ENCODE measurements at regions not wholly inside any gene's neighbourhood (a gene's known extent, or its start where the extent isn't known, plus 50 kb on each side); places are given as distances from the start of the nearest gene placed in this dataset.

GRCh38 chr12:19971361-19972280 lies 396.7 kb upstream of the PDE3A start:
- Histone ChIP-seq H3K4me1 (no peaks in the 10 kb centered on the region), H3K36me3 (no peaks in the 10 kb centered on the region), H3K9ac (ENCODE audit: low read depth in 2 of 2, low read length in 2 of 2) (no peak overlapping the region), H3K27me3 (no peaks in the 10 kb centered on the region), H3K9me3 (no peaks in the 10 kb centered on the region), H3K4me3 (no peak overlapping the region), H3K27ac (no peak overlapping the region)
- TF ChIP-seq, protein P1, sequence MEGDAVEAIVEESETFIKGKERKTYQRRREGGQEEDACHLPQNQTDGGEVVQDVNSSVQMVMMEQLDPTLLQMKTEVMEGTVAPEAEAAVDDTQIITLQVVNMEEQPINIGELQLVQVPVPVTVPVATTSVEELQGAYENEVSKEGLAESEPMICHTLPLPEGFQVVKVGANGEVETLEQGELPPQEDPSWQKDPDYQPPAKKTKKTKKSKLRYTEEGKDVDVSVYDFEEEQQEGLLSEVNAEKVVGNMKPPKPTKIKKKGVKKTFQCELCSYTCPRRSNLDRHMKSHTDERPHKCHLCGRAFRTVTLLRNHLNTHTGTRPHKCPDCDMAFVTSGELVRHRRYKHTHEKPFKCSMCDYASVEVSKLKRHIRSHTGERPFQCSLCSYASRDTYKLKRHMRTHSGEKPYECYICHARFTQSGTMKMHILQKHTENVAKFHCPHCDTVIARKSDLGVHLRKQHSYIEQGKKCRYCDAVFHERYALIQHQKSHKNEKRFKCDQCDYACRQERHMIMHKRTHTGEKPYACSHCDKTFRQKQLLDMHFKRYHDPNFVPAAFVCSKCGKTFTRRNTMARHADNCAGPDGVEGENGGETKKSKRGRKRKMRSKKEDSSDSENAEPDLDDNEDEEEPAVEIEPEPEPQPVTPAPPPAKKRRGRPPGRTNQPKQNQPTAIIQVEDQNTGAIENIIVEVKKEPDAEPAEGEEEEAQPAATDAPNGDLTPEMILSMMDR (IDR thresholded peaks at IDR 0.05): no peak
- intact Hi-C loops (cut with DNase I): no loop called here
- no peak for DNase-seq

DNA sequence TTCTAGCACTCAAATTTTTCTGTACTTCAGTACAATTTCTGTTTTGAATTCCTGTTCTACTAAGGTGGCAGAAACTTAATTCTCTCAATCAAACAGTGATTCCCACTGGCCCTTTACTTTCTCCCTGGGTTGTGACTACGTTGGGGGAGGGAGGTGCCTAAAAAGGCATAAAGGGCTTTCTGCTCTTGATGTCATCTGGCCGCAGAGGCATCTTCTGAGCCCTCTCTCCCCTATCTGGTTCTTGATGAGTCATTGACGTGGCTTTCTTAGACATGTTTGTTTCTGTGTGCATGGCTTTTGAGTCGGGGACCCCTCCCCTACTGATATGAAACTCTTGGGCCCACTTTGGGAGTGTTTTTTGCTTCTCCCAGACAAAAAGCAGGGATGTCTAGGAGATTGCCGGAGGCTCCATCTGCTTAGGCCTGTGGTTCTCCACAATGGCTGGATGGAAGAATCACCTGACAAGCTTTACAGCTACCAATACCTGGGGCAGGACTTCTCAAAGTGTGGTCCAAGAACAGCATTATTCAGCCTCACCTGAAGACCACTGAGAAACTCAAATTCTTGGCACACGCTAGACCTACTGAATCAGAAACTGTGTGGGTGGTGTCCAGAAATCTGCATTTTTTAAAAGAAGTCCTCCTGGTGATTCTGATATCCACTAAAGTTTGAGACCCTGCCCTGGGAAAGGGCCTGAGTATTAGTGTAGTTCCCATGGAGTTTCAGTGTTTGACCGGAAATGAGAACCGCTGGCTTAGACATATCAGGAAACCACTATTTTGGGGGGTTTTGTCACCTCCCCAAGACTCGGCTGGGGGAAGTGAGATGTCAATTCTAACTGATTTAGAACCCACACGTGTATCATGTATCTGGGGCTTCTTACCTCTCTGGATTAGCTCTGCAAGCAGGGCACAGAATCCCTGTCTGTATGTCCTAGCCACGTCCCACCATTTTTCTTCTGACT lies 395.7 kb upstream of the PDE3A start:
- Histone ChIP-seq H3K4me3 (no peak overlapping the region), H3K27ac (no peak overlapping the region), H3K9me3 (no peaks in the 10 kb centered on the region), H3K4me1 (no peaks in the 10 kb centered on the region), H3K36me3 (no peaks in the 10 kb centered on the region), H3K27me3 (no peaks in the 10 kb centered on the region), H3K9ac (ENCODE audit: low read depth in 2 of 2, low read length in 2 of 2) (no peak overlapping the region)
- intact Hi-C loops (cut with DNase I): no loop called here
- TF ChIP-seq, protein P1 (IDR thresholded peaks at IDR 0.05): no peak
- DNase-seq: no peak

GRCh38 chr12:19978193-19978592 lies 390.1 kb upstream of the PDE3A start:
- H3K4me1 ChIP-seq: no peaks in the 10 kb centered on the region
- TF ChIP-seq, protein P1 (IDR thresholded peaks at IDR 0.05): no peak
- no peak overlapping the region for H3K4me3 ChIP-seq
- no peak for DNase-seq
- no peak overlapping the region for H3K9ac ChIP-seq (ENCODE audit: low read depth in 2 of 2, low read length in 2 of 2)
- no peak overlapping the region for H3K27ac ChIP-seq
- intact Hi-C loops (cut with DNase I): no loop called here
- H3K9me3 ChIP-seq: no peaks in the 10 kb centered on the region
- no peaks in the 10 kb centered on the region for H3K36me3 ChIP-seq
- H3K27me3 ChIP-seq: no peaks in the 10 kb centered on the region

DNA sequence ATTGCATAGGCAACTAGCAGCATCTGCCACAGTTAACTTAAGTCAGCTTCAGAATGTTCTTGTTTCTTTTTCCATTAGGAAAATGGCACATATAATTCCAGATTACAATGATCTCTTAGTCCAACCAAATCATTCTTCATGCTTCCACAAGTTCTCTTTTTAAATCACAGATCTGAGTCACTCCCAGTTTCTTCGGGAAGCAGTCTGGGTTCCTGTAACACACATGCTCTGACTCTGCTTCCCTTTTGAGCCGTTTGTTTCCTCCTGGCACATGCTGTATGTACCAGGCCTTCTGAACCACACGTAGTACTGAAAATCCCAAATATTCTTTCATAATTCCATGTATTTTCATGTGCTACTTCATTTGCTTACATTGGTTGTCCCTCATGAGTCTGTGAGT lies 388.8 kb upstream of the PDE3A start:
- Histone ChIP-seq H3K27me3 (no peaks in the 10 kb centered on the region), H3K9me3 (no peaks in the 10 kb centered on the region), H3K9ac (ENCODE audit: low read depth in 2 of 2, low read length in 2 of 2) (no peak overlapping the region), H3K4me3 (no peak overlapping the region), H3K4me1 (no peaks in the 10 kb centered on the region), H3K36me3 (no peaks in the 10 kb centered on the region), H3K27ac (no peak overlapping the region)
- intact Hi-C loops (cut with DNase I): no loop called here
- DNase-seq: no peak
- TF ChIP-seq, protein P1 (IDR thresholded peaks at IDR 0.05): no peak

DNA sequence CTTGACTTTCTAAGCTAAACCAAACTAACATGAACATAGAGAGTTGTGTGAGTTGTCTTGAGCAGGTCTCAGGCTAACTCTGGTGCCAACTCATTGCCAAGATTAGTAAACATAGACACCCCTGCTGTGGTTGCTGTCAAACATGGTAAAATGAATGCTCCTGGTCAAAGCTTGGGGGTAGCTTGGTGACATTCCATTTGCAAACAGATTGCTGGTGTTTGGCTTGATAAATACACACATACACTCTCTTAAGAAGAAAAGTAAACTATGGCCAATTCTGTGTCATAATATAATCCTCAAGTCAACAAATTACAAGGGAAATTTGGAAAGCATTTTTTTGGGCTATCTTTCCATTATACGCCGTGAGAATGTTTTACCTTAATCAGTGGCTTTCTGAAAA lies 386.4 kb upstream of the PDE3A start:
- Histone ChIP-seq H3K27me3 (no peaks in the 10 kb centered on the region), H3K9ac (ENCODE audit: low read depth in 2 of 2, low read length in 2 of 2) (no peak overlapping the region), H3K4me3 (no peak overlapping the region), H3K4me1 (no peaks in the 10 kb centered on the region), H3K27ac (no peak overlapping the region), H3K9me3 (no peaks in the 10 kb centered on the region), H3K36me3 (no peaks in the 10 kb centered on the region)
- TF ChIP-seq, protein P1 (IDR thresholded peaks at IDR 0.05): no peak
- no peak for DNase-seq
- intact Hi-C loops (cut with DNase I): no loop called here

Measured in colonic mucosa (tissue), 4 donors.